Adipocyte (in vitro differentiated cells): ENCODE measurements at regions not wholly inside any gene's neighbourhood (a gene's known extent, or its start where the extent isn't known, plus 50 kb on each side); places are given as distances from the start of the nearest gene placed in this dataset.
"Not testable (repeated sequence)": the region's sequence is repeated elsewhere in the genome, so short reads cannot be mapped to it uniquely, and the experiment has no call there.

Source experiments
- DNase-seq: peaks from one replicate; pipeline ENCODE4 v3.0.0-alpha.2; 2015; ENCODE audit warnings: low read depth
- H3K27me3 ChIP-seq: replicated peaks from 2 replicates; pipeline ENCODE4 v1.7.0; 2013; ENCODE audit warnings: mild to moderate bottlenecking, low read length, moderate library complexity; ENCODE audit not compliant: control insufficient read depth, insufficient read depth
- H3K36me3 ChIP-seq: 2 replicates; pipeline ENCODE4 v1.7.0; 2013; ENCODE audit warnings: low read length, mild to moderate bottlenecking, moderate library complexity; ENCODE audit not compliant: control insufficient read depth, insufficient read depth, severe bottlenecking
- H3K4me1 ChIP-seq: 2 replicates; pipeline ENCODE4 v1.7.0; 2013; ENCODE audit warnings: mild to moderate bottlenecking, low read length, moderate library complexity; ENCODE audit not compliant: control insufficient read depth, insufficient read depth
- H3K4me3 ChIP-seq: 2 replicates; pipeline ENCODE4 v1.7.0; 2013; ENCODE audit warnings: mild to moderate bottlenecking, low read length, moderate library complexity
- H3K9ac ChIP-seq: 2 replicates; pipeline ENCODE4 v1.7.0; 2013; ENCODE audit warnings: mild to moderate bottlenecking, low read length, moderate library complexity
- H3K9me3 ChIP-seq: 2 replicates; pipeline ENCODE4 v1.7.0; 2013; ENCODE audit warnings: mild to moderate bottlenecking, low read length, moderate library complexity; ENCODE audit not compliant: control insufficient read depth

GRCh38 chr2:37774171-37774944 lies 102.9 kb upstream of the CDC42EP3 start:
- H3K36me3 ChIP-seq, DNase-seq, H3K9ac ChIP-seq, H3K4me3 ChIP-seq, H3K9me3 ChIP-seq, H3K27me3 ChIP-seq: not testable (repeated sequence)
- peaks cover 45% of the 10 kb centered on the region for H3K4me1 ChIP-seq

GRCh38 chr2:37774976-37775907 lies 103.8 kb upstream of the CDC42EP3 start:
- Histone ChIP-seq H3K4me3 (peak overlapping the region; percentile 39), H3K36me3 (no peaks in the 10 kb centered on the region), H3K4me1 (peaks cover 38% of the 10 kb centered on the region), H3K9ac (peak overlapping the region; percentile 71), H3K9me3 (no peaks in the 10 kb centered on the region), H3K27me3 (no peaks in the 10 kb centered on the region)
- DNase-seq, result peak; percentile 45

- peak overlapping the region; percentile 39 for H3K4me3 ChIP-seq
- H3K36me3 ChIP-seq, result no peaks in the 10 kb centered on the region
- no peaks in the 10 kb centered on the region for H3K9me3 ChIP-seq
- peak; percentile 74 for DNase-seq
- peaks cover 38% of the 10 kb centered on the region for H3K4me1 ChIP-seq
- H3K9ac ChIP-seq, result peak overlapping the region; percentile 71
- no peaks in the 10 kb centered on the region for H3K27me3 ChIP-seq
These were observed 104.4 kb upstream of the CDC42EP3 start for GRCh38 chr2:37775908-37776250.

GRCh38 chr2:37776487-37776886 lies 105.0 kb upstream of the CDC42EP3 start:
- Histone ChIP-seq H3K27me3 (no peaks in the 10 kb centered on the region), H3K9me3 (no peaks in the 10 kb centered on the region), H3K4me3 (no peak overlapping the region), H3K4me1 (peaks cover 36% of the 10 kb centered on the region), H3K36me3 (no peaks in the 10 kb centered on the region), H3K9ac (peak overlapping the region; percentile 71)
- peak; percentile 86 for DNase-seq

- no peaks in the 10 kb centered on the region for H3K36me3 ChIP-seq
- H3K4me1 ChIP-seq, result peaks cover 27% of the 10 kb centered on the region
- H3K9ac ChIP-seq, result no peak overlapping the region
- H3K4me3 ChIP-seq, result no peak overlapping the region
- H3K9me3 ChIP-seq, result no peaks in the 10 kb centered on the region
- no peaks in the 10 kb centered on the region for H3K27me3 ChIP-seq
- DNase-seq, result no peak
These were observed 107.7 kb upstream of the CDC42EP3 start for GRCh38 chr2:37779139-37779538.

- Histone ChIP-seq H3K9me3 (no peaks in the 10 kb centered on the region), H3K9ac (no peak overlapping the region), H3K27me3 (no peaks in the 10 kb centered on the region), H3K4me3 (no peak overlapping the region), H3K4me1 (peaks cover 24% of the 10 kb centered on the region), H3K36me3 (no peaks in the 10 kb centered on the region)
- DNase-seq, result no peak
These were observed 108.4 kb upstream of the CDC42EP3 start for GRCh38 chr2:37779611-37780386.

GRCh38 chr2:37780387-37780676 lies 108.9 kb upstream of the CDC42EP3 start:
- Histone ChIP-seq H3K27me3 (no peaks in the 10 kb centered on the region), H3K9me3 (no peaks in the 10 kb centered on the region), H3K36me3 (no peaks in the 10 kb centered on the region), H3K4me1 (peaks cover 19% of the 10 kb centered on the region), H3K9ac (no peak overlapping the region), H3K4me3 (no peak overlapping the region)
- DNase-seq, result no peak

GRCh38 chr2:37781028-37781427 lies 109.6 kb upstream of the CDC42EP3 start:
- Histone ChIP-seq H3K4me1 (peaks cover 12% of the 10 kb centered on the region), H3K4me3 (no peak overlapping the region), H3K27me3 (no peaks in the 10 kb centered on the region), H3K9ac (no peak overlapping the region), H3K9me3 (no peaks in the 10 kb centered on the region), H3K36me3 (no peaks in the 10 kb centered on the region)
- peak; percentile 79 for DNase-seq

GRCh38 chr2:37782155-37782673 lies 110.8 kb upstream of the CDC42EP3 start:
- Histone ChIP-seq H3K9me3 (no peaks in the 10 kb centered on the region), H3K9ac (no peak overlapping the region), H3K27me3 (no peaks in the 10 kb centered on the region), H3K36me3 (no peaks in the 10 kb centered on the region), H3K4me1 (peaks cover 3% of the 10 kb centered on the region), H3K4me3 (no peak overlapping the region)
- no peak for DNase-seq

GRCh38 chr2:37782721-37783371 lies 111.4 kb upstream of the CDC42EP3 start:
- DNase-seq, result peak; percentile 85
- Histone ChIP-seq H3K4me1 (peaks cover 3% of the 10 kb centered on the region), H3K9me3 (peaks cover 6% of the 10 kb centered on the region), H3K36me3 (no peaks in the 10 kb centered on the region), H3K4me3 (no peak overlapping the region), H3K27me3 (no peaks in the 10 kb centered on the region), H3K9ac (no peak overlapping the region)
